WERI-Rb-1 (cell line): ENCODE measurements at regions not wholly inside any gene's neighbourhood (a gene's known extent, or its start where the extent isn't known, plus 50 kb on each side); places are given as distances from the start of the nearest gene placed in this dataset.

ENCODE experiments used
- DNase-seq: peaks from one replicate; pipeline ENCODE4 v3.0.0-alpha.2; 2020
- H3K27ac ChIP-seq: fragments of 250-450 bp; sonication (Bioruptor Pico); 2 replicates; pipeline ENCODE4 v1.5.1; 2020; ENCODE audit warnings: mild to moderate bottlenecking, moderate library complexity
- H3K27me3 ChIP-seq: fragments of 250-450 bp; sonication (Bioruptor Pico); 2 replicates; pipeline ENCODE4 v1.5.1; 2021; ENCODE audit warnings: mild to moderate bottlenecking, low read depth, moderate library complexity; ENCODE audit not compliant: insufficient read depth, severe bottlenecking
- H3K36me3 ChIP-seq: fragments of 250-450 bp; sonication (Bioruptor Pico); 2 replicates; pipeline ENCODE4 v1.5.1; 2020; ENCODE audit warnings: mild to moderate bottlenecking, moderate library complexity
- H3K4me3 ChIP-seq: 2 replicates; pipeline ENCODE4 v1.5.1; 2011; ENCODE audit warnings: low read depth, mild to moderate bottlenecking, control low read depth, low read length
- H3K9me3 ChIP-seq: fragments of 250-450 bp; sonication (Bioruptor Pico); 2 replicates; pipeline ENCODE4 v1.5.1; 2021; ENCODE audit warnings: mild to moderate bottlenecking, moderate library complexity; ENCODE audit not compliant: severe bottlenecking
- CTCF ChIP-seq: IDR thresholded peaks from 2 replicates; pipeline ENCODE4 v1.5.1; 2011; ENCODE audit warnings: low read depth, mild to moderate bottlenecking, control low read depth, inconsistent platforms, low read length

GRCh38 chr1:116852910-116853309 is 56.8 kb upstream of the PTGFRN start:
- DNase-seq = no peak
- Histone ChIP-seq H3K27me3 (no peaks in the 10 kb centered on the region), H3K4me3 (no peak overlapping the region), H3K36me3 (no peaks in the 10 kb centered on the region), H3K27ac (no peak overlapping the region), H3K9me3 (peaks cover 2% of the 10 kb centered on the region)
- no peak for TF ChIP-seq CTCF

GRCh38 chr1:116853680-116854402 is 55.9 kb upstream of the PTGFRN start:
- Histone ChIP-seq H3K27me3 (no peaks in the 10 kb centered on the region), H3K4me3 (no peak overlapping the region), H3K36me3 (no peaks in the 10 kb centered on the region), H3K9me3 (peaks cover 2% of the 10 kb centered on the region), H3K27ac (no peak overlapping the region)
- no peak for DNase-seq
- no peak for TF ChIP-seq CTCF

- Histone ChIP-seq H3K9me3 (peaks cover 2% of the 10 kb centered on the region), H3K27ac (no peak overlapping the region), H3K4me3 (no peak overlapping the region), H3K27me3 (no peaks in the 10 kb centered on the region), H3K36me3 (no peaks in the 10 kb centered on the region)
- no peak for DNase-seq
- no peak for TF ChIP-seq CTCF
These were observed 55.4 kb upstream of the PTGFRN start for GRCh38 chr1:116854403-116854690.

GRCh38 chr1:116854716-116855115 is 55.0 kb upstream of the PTGFRN start:
- no peak overlapping the region for H3K27ac ChIP-seq
- H3K9me3 ChIP-seq = peaks cover 2% of the 10 kb centered on the region
- no peak for TF ChIP-seq CTCF
- DNase-seq = no peak
- no peaks in the 10 kb centered on the region for H3K36me3 ChIP-seq
- H3K4me3 ChIP-seq = no peak overlapping the region
- H3K27me3 ChIP-seq = no peaks in the 10 kb centered on the region

- Histone ChIP-seq H3K27ac (no peak overlapping the region), H3K9me3 (peaks cover 2% of the 10 kb centered on the region), H3K36me3 (no peaks in the 10 kb centered on the region), H3K27me3 (no peaks in the 10 kb centered on the region), H3K4me3 (no peak overlapping the region)
- no peak for TF ChIP-seq CTCF
- no peak for DNase-seq
These were observed 54.5 kb upstream of the PTGFRN start for GRCh38 chr1:116855191-116855619.

- Histone ChIP-seq H3K36me3 (no peaks in the 10 kb centered on the region), H3K9me3 (peaks cover 2% of the 10 kb centered on the region), H3K4me3 (no peak overlapping the region), H3K27me3 (no peaks in the 10 kb centered on the region), H3K27ac (no peak overlapping the region)
- no peak for DNase-seq
- TF ChIP-seq CTCF = no peak
These were observed 53.9 kb upstream of the PTGFRN start for GRCh38 chr1:116855773-116856201.
